NAMALWA (cell line): ENCODE measurements at regions not wholly inside any gene's neighbourhood (a gene's known extent, or its start where the extent isn't known, plus 50 kb on each side); places are given as distances from the start of the nearest gene placed in this dataset.

Source experiments
- DNase-seq: peaks from one replicate; pipeline ENCODE4 v3.0.0-alpha.2; 2015; ENCODE audit warnings: low spot score

- peak; percentile 10 for DNase-seq
Measured at GRCh38 chr3:30221619-30222018, 384.8 kb upstream of the TGFBR2 start.

GRCh38 chr3:30222441-30222840 is 384.0 kb upstream of the TGFBR2 start:
- no peak for DNase-seq

GRCh38 chr3:30225021-30225420 is 381.4 kb upstream of the TGFBR2 start:
- no peak for DNase-seq

DNA sequence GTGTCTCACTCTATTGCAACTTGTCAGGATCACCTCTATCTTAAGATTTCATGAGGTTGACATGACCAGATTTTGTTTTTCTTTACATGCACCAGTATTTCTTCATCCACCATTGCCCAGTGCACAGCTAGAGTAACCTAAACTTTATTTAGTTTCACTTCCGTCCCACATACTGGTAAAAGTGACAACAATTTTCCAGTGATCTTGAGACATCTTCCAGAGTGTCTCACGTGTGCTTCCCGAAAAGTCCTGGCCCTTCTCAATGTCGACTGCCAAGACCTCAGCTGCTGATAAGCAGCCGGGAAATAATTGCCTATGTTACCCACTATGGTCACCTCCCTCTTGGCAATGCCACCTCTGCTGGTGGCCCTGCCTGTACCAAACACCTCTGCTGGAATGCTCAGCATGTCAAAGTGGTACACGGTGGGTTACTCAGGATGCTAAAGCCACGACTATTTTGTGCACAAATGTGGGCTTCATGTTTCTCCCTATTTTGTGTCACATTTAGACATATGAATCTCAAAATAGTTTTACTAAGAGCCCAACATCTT is 379.7 kb upstream of the TGFBR2 start:
- DNase-seq, result no peak

GRCh38 chr3:30227571-30228301 is 378.7 kb upstream of the TGFBR2 start:
- no peak for DNase-seq

DNA sequence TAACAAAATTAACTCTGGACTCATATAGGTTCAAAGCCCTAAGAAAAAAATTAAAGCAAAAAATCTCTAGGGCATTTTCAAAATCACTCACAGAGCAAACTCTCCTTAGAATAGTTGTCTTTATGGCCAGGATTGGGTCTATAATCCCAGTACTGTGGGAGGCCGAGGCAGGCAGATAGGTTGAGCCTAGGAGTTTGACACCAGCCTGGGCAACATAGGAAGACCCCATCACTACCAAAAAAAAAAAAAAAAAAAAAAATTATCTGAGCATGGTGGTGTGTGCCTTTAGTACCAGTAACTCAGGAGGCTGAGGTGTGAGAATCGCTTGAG is 378.1 kb upstream of the TGFBR2 start:
- DNase-seq, result no peak

DNA sequence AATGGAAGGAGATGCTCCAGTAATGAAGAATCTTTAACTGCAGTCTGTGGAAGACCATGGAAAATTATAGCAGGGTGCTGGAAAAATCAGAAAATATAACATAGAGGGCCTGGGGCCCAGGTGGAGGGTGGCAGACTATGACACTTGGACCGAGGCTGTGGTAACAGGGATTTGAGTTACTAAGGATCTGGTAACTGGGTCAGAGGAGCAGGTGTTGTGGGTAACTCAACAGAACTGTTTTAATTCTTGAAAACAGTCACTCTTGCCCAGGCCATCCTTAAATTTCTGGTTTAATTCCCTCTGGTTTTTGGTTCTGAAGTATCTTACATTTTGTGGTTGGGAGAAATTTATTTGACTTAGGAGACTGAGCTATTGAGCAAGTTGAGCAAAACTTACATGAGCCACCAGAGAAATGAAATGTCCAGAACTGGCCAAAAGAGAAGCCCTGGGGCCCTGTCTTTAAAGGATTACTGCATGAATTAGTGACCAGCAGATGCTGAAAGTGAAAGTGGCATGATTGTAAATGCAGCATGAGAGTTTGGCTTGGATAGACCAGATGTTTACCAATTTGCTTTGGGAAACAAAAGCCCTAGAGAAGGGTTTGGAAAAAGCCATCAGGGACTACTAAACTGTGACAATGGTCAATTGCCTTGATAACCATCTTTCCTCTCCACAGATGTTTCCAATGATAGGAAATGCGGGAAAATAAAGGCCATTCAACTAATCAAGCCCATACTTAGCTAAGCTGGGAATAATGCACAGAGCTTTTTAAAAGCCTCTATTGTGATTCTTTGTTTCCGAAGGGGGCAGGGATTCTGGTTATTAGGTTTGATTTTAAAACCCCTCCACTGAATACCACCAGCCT is 374.9 kb upstream of the TGFBR2 start:
- DNase-seq, result no peak

- no peak for DNase-seq
Measured at GRCh38 chr3:30232142-30232541, 374.3 kb upstream of the TGFBR2 start.

DNA sequence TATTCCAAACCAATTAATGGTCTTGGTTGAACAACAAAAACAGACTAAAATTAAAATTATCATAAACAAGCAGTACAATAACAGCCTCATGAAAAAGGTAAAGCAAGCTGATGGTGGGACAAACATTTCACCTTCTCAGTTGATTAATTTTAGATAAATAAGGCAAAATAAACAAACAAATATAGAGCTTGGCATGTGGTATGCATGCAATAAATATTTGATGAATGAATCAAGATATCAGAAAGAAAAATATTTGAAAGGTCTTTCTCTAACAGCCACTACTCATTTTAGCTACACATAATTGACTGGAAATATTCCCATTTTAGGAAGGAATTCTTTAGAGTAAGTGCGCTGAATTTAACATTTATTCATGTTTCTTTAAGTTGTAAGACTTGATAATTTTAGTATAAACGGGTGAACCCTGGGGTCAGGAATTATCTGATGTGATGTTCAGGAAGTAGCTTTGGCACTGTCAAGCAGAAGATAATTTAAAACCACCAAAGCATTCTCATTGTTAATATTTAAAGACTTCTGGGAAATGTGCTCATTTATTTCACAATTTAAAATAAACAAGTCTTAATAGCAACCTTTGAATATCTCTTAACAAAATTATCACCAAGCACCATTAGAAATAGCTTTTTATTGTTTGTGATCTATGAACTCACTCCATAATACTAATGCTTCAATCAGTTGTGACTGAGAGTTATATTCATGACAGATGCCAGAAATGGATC is 372.3 kb upstream of the TGFBR2 start:
- no peak for DNase-seq

DNA sequence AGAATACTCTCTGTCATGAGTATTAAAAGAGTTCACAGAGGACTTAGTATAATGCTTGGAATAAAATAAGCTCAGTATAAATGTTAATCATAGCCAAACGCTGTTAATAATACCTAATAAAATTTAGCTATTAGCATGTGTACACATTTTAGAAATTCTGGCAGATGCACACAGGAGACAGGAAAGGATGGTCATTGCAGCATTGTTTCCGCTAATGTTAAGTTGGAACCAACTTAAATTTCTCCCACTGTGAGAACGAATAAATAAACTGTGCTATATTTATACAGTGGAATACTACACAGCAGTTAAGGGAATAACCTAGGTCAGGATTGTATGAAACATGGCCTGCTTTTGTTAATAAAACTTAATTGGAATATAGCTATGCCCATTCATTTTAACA is 370.4 kb upstream of the TGFBR2 start:
- no peak for DNase-seq

DNA sequence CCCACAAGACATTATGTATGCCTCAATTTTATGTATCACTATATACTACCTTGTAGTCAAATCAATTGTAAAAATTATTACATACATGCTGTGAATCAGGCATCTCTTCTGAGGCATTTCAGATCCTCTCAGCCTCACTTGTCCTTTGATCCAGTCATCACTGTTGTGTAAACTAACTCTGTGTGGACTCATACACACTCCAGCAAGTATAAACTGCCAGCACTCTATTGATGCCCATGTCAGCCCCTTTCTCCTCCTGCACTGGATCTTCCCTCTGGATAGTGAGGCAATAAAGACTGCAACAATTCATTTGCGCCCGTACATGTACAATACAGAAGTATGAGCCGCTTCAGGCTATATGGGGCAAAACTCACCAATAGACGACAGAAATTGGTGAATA is 364.7 kb upstream of the TGFBR2 start:
- DNase-seq, result no peak

GRCh38 chr3:30245858-30246622 is 360.4 kb upstream of the TGFBR2 start:
- no peak for DNase-seq

DNA sequence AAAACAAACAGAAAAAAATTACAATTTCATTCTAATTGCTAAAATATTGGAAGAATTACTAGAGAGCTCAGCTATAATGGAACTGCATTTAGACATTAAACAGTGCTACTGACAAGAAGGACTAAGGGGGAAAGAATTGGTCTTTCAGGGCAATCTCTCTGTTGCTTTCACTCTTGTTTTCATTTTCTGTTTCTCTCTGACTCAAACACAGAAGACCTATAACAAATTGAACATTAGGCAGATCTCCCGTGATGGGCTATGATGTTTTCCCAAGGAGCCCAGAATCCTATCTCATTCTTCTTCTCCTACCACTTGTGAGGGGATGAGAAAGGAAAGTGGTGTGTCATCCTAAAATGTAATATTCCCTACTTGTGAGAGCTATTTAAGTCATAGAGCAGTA is 358.0 kb upstream of the TGFBR2 start:
- DNase-seq, result peak; percentile 5

- no peak for DNase-seq
Measured at GRCh38 chr3:30252474-30252873, 353.9 kb upstream of the TGFBR2 start.

- no peak for DNase-seq
Measured at GRCh38 chr3:30253832-30254231, 352.6 kb upstream of the TGFBR2 start.

- no peak for DNase-seq
Measured at GRCh38 chr3:30256474-30256873, 349.9 kb upstream of the TGFBR2 start.

DNA sequence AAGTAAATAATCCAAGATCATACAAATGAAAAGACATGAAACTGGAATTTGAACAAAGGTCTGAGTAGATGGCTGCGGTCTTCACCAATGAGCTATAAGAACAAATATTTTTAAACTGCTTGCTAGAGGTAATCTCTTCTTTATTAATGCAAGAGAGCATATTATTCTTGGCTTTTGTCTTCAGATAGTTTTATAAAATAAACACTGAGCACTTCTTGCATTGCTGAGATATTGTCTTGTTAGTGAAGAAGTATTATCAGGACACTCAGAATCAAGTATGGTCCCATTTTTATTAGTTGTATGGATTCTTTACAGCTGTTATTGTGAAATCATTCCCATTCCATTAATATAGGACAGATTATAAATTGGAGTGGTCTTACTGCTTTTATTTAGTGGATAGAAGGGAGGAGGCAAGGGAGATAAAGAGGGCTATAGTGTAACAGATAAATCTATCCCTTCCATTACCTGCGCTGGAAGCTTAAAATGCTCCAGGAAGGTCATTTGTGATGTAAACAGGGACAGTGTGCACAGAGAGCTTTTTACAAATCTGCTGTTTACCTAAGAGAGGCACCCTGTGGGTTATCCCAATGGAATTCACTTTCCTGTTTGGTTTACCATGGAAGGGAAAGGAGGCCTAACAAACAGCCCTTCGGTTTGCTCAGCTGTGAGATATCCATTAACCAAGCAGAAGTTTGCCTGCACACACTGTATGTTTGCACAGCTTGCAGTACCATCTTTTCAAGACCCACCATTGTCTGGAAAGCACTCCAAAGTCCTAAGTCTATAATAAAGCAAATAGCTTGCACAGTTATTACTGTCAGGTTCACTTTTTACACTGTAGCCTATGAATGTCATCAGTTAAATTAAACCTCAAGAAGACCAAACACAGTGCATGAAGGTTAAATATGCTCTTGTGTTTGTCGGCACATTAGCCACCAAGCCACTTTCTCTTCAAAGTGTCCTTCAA is 347.7 kb upstream of the TGFBR2 start:
- no peak for DNase-seq

- no peak for DNase-seq
Measured at GRCh38 chr3:30259730-30260129, 346.7 kb upstream of the TGFBR2 start.

- no peak for DNase-seq
Measured at GRCh38 chr3:30260762-30261161, 345.6 kb upstream of the TGFBR2 start.

GRCh38 chr3:30263238-30263924 is 343.0 kb upstream of the TGFBR2 start:
- DNase-seq, result no peak
